ENCODE measurements at regions not wholly inside any gene's neighbourhood (a gene's known extent, or its start where the extent isn't known, plus 50 kb on each side); places are given as distances from the start of the nearest gene placed in this dataset.

GRCh38 chr13:83672612-83673011 lies 209.7 kb downstream of the SLITRK1 start (continued):
- no peak for TF ChIP-seq ZNF592 (IDR thresholded peaks at IDR 0.05)

- in situ Hi-C loops (cut with MboI) (no loop called here), intact Hi-C loops (cut with micrococcal nuclease; ENCODE audit: unreplicated experiment) (no loop called here)
- H3K79me2 ChIP-seq (ENCODE audit: control insufficient read depth, insufficient read depth, low read length), result no peaks in the 10 kb centered on the region
- BruUV-seq (replicated peaks), result no TSS peak
- H4K20me1 ChIP-seq (ENCODE audit: control insufficient read depth, insufficient read depth), result no peaks in the 10 kb centered on the region
- no peaks in the 10 kb centered on the region for H3K36me3 ChIP-seq (ENCODE audit: control insufficient read depth in 2 of 2, insufficient read depth in 2 of 2, low read length in 1 of 2)
- no peak overlapping the region for H3K27ac ChIP-seq (ENCODE audit: control insufficient read depth, insufficient read depth)
- POLR2A ChIA-PET, result no interaction called here
- H3K9me3 ChIP-seq (replicated peaks; ENCODE audit: control insufficient read depth, insufficient read depth, low read length), result no peaks in the 10 kb centered on the region
- no peak overlapping the region for H3K4me3 ChIP-seq
- DNase-seq (ENCODE audit: low read depth, low spot score) (no peak), ATAC-seq (no peak), FAIRE-seq (no peak)
- CTCF ChIA-PET, result no interaction called here
- no peaks in the 10 kb centered on the region for H3K27me3 ChIP-seq (replicated peaks in 1 of 2; ENCODE audit: control insufficient read depth in 2 of 2, insufficient read depth in 2 of 2, low read length in 1 of 2)
- RAD21 ChIA-PET (ENCODE audit: unreplicated experiment), result no interaction called here
- SMC1A ChIA-PET (ENCODE audit: uncharacterized antibody, unreplicated experiment), result no interaction called here
- WGBS (ENCODE audit: insufficient coverage, insufficient replicate concordance, low lambda C conversion rate, missing lambda C conversion rate), result 100% methylated on average over 2 of the region's 2 CpGs
- no peaks in the 10 kb centered on the region for H3K4me1 ChIP-seq (ENCODE audit: control insufficient read depth, insufficient read depth, low read length)
- H3K9ac ChIP-seq (ENCODE audit: control insufficient read depth, insufficient read depth, low read length), result no peak overlapping the region
- no peak overlapping the region for H2AFZ ChIP-seq (ENCODE audit: control insufficient read depth, low read depth, low read length)
- H3K4me2 ChIP-seq (ENCODE audit: control insufficient read depth, insufficient read depth), result no peak overlapping the region
- TF ChIP-seq PRDM15 (CRISPR knock-in tag; IDR thresholded peaks at IDR 0.05), result no peak
- no peak for TF ChIP-seq NFIC (IDR thresholded peaks at IDR 0.05; ENCODE audit: low read depth, low read length)
- no peak for TF ChIP-seq RELB (IDR thresholded peaks at IDR 0.05; ENCODE audit: low read depth)
- no peak for TF ChIP-seq CREM (IDR thresholded peaks at IDR 0.05; ENCODE audit: low read depth)
- no peak for TF ChIP-seq BACH1 (IDR thresholded peaks at IDR 0.05; ENCODE audit: borderline replicate concordance)
- no peak for TF ChIP-seq BCLAF1 (IDR thresholded peaks at IDR 0.05)
- no peak for TF ChIP-seq TCF3 (IDR thresholded peaks at IDR 0.05; ENCODE audit: borderline replicate concordance, insufficient read depth, low read depth, low read length)
Observed at GRCh38 chr13:83667606-83668005, 214.7 kb downstream of the SLITRK1 start.

Data from GM12878 (cell line).